KOPT-K1 (cell line): ENCODE measurements at regions not wholly inside any gene's neighbourhood (a gene's known extent, or its start where the extent isn't known, plus 50 kb on each side); places are given as distances from the start of the nearest gene placed in this dataset.

Experiments
- H3K27ac ChIP-seq: fragments of 200-600 bp; sonication (generic); 2 replicates; pipeline ENCODE4 v1.5.1; 2016; ENCODE audit warnings: antibody characterized with exemption, mild to moderate bottlenecking, low read depth, low read length; ENCODE audit not compliant: poor library complexity, severe bottlenecking
- H3K36me3 ChIP-seq: fragments of 200-600 bp; sonication (generic); 2 replicates; pipeline ENCODE4 v1.5.1; 2017; ENCODE audit warnings: antibody characterized with exemption, mild to moderate bottlenecking, low read length, moderate library complexity; ENCODE audit not compliant: insufficient read depth
- H3K9me3 ChIP-seq: fragments of 200-600 bp; sonication (generic); 2 replicates; pipeline ENCODE4 v1.5.1; 2017; ENCODE audit warnings: antibody characterized with exemption, low read length, mild to moderate bottlenecking; ENCODE audit not compliant: insufficient read depth, poor library complexity, severe bottlenecking

DNA sequence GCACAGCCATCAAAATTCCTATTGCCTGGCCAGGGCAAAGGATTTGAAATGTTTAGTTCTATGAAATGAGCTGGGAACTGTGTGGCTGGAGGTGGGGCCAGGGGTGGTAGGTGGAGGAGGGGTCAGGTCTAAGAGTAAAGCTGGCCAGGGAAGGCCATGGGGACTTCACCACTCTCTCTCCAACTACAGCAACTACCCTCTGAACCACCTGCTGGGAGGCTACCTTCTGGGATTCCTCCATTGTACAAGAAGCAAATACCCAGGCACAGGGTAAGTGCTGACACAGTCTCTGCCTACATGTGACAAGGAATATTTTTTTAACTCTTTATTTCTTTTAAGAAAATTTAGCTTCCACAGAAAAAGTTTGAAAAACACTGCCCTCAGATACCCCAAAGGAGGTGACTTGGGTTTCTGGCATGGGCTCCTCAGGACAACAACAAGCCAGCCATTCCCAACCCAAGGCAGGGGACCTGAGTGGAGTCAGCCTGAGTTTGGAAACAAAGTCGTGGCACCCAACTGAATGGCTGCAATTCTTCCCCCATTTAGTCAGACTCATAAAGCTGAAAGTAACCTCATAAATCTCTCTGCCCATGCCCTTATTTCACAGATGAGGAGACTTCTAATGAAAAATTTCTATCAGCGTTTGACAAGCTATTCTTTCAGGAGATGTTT is 593.8 kb upstream of the DIPK2B start:
- H3K27ac ChIP-seq: no peak overlapping the region
- H3K36me3 ChIP-seq: no peaks in the 10 kb centered on the region
- H3K9me3 ChIP-seq: peaks cover 9% of the 10 kb centered on the region

GRCh38 chrX:45788941-45789348 is 588.3 kb upstream of the DIPK2B start:
- H3K27ac ChIP-seq: no peak overlapping the region
- H3K36me3 ChIP-seq: no peaks in the 10 kb centered on the region; the same call in 1 of the 2 replicates

GRCh38 chrX:45788315-45788714 is 587.6 kb upstream of the DIPK2B start:
- H3K27ac ChIP-seq: no peak overlapping the region
- no peaks in the 10 kb centered on the region; the same call in 1 of the 2 replicates for H3K36me3 ChIP-seq
- H3K9me3 ChIP-seq: peaks cover 9% of the 10 kb centered on the region

More at GRCh38 chrX:45788941-45789348, 588.3 kb upstream of the DIPK2B start:
- H3K9me3 ChIP-seq: peaks cover 9% of the 10 kb centered on the region

- H3K27ac ChIP-seq: no peak overlapping the region
Measured at GRCh38 chrX:45784590-45784989, 583.9 kb upstream of the DIPK2B start.

DNA sequence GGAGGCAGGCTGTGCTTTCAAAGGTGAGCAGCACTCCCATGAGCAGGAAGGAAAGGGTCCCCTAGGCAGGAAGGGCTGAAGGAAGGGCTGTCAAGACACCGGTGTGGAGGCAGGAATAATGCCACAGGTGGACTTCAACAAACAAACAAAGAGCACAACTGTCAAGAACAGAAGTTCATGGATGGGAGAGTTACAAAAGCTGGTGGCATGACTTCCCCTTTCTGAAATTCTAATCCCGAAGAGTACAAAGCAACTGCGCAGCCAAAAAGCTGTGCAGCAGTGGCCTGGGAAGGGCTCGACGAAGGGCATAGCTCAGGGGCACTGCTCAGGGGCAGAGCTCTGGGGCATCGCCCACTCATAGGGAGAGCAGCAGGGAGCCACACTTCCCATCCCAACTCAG is 582.3 kb upstream of the DIPK2B start:
- no peak overlapping the region for H3K27ac ChIP-seq
- no peaks in the 10 kb centered on the region for H3K9me3 ChIP-seq
- no peaks in the 10 kb centered on the region; the same call in 1 of the 2 replicates for H3K36me3 ChIP-seq

More at GRCh38 chrX:45784590-45784989, 583.9 kb upstream of the DIPK2B start:
- H3K36me3 ChIP-seq: no peaks in the 10 kb centered on the region; the same call in 1 of the 2 replicates
- no peaks in the 10 kb centered on the region for H3K9me3 ChIP-seq

- no peaks in the 10 kb centered on the region for H3K9me3 ChIP-seq
- no peaks in the 10 kb centered on the region; the same call in 1 of the 2 replicates for H3K36me3 ChIP-seq
- no peak overlapping the region for H3K27ac ChIP-seq
Measured at GRCh38 chrX:45781901-45782553, 581.4 kb upstream of the DIPK2B start.

- no peak overlapping the region for H3K27ac ChIP-seq
- H3K36me3 ChIP-seq: no peaks in the 10 kb centered on the region
- H3K9me3 ChIP-seq: no peaks in the 10 kb centered on the region
Measured at GRCh38 chrX:45778616-45779015, 577.9 kb upstream of the DIPK2B start.

GRCh38 chrX:45777366-45777765 is 576.7 kb upstream of the DIPK2B start:
- no peaks in the 10 kb centered on the region for H3K36me3 ChIP-seq
- H3K9me3 ChIP-seq: no peaks in the 10 kb centered on the region
- no peak overlapping the region for H3K27ac ChIP-seq

DNA sequence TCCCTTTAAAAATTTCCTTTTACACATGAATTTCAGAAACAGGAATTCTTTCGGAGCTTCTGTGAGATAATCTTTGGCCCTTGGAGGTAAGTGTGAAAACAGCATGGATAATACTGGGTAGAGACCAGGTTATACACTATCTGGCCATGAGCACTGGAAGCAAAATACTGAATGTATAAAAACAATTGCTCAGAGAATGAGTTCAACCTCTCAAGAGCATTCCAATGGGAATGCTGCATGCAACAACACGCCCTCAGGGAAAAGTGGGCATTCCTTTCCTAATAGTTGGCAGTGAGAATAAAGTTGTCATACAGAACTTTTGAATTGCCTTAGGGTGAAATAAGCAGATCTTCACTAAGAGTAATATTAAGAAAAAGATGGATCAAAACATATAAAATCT is 574.8 kb upstream of the DIPK2B start:
- Histone ChIP-seq H3K9me3 (no peaks in the 10 kb centered on the region), H3K27ac (no peak overlapping the region)

DNA sequence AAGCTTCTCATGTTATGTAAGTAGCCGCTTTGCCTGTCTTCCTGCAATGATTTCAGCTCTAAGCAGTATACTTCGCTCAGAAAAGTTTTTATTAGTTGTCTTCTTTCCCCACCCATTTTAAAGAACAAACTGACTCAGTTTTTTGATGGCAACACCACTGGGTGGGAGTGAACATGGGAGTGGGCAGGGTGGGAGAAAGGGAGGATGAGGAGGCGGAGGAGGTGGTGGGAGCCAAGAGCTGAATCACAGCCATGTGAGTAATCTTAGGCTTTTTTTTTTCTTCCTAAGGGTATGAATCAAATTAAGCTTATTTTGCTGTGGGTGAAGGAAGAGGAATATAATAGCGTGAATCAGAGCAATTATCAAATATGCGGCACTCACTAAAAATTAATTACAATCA is 574.3 kb upstream of the DIPK2B start:
- peak overlapping the region; percentile 5 for H3K27ac ChIP-seq
- H3K9me3 ChIP-seq: no peaks in the 10 kb centered on the region
- H3K36me3 ChIP-seq: no peaks in the 10 kb centered on the region

More for the DNA sequence above, 574.8 kb upstream of the DIPK2B start:
- H3K36me3 ChIP-seq: no peaks in the 10 kb centered on the region

DNA sequence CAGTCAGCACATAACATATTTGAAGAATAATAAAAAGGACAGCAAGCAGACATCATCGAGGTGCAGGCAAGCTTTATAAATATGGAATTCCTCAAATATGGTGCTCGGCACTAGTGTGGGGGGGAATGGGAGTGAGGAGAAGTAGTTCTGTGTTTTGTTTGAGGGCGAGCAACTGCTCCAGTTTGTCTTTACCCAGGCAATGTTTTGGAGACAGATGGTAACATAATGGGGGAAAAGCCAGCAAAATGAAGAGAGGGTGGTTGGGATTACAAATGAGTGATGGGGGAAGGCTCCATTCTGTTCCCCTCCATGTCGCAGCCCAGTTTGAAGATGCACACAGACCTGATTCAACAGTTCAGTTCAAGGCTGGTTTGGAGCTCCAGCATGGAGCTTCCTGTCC is 572.9 kb upstream of the DIPK2B start:
- no peaks in the 10 kb centered on the region for H3K36me3 ChIP-seq
- no peaks in the 10 kb centered on the region for H3K9me3 ChIP-seq
- H3K27ac ChIP-seq: peak overlapping the region; percentile 86

- H3K9me3 ChIP-seq: no peaks in the 10 kb centered on the region
- no peaks in the 10 kb centered on the region for H3K36me3 ChIP-seq
- peak overlapping the region; percentile 86 for H3K27ac ChIP-seq
Measured at GRCh38 chrX:45771560-45772340, 571.1 kb upstream of the DIPK2B start.

- Histone ChIP-seq H3K36me3 (no peaks in the 10 kb centered on the region), H3K27ac (peak overlapping the region; percentile 86), H3K9me3 (no peaks in the 10 kb centered on the region)
Measured at GRCh38 chrX:45771114-45771513, 570.4 kb upstream of the DIPK2B start.

- Histone ChIP-seq H3K27ac (peak overlapping the region; percentile 86), H3K9me3 (no peaks in the 10 kb centered on the region), H3K36me3 (no peaks in the 10 kb centered on the region)
Measured at GRCh38 chrX:45769761-45770582, 569.3 kb upstream of the DIPK2B start.
